IMR-90 (cell line): ENCODE measurements at regions not wholly inside any gene's neighbourhood (a gene's known extent, or its start where the extent isn't known, plus 50 kb on each side); places are given as distances from the start of the nearest gene placed in this dataset.
A peak's percentile ranks its signal among the peaks of the same experiment; 100 is the strongest.

Experiments
- ATAC-seq: fragments of 200-7000 bp; cut with Tn5 transposase; 2 replicates; pipeline ENCODE4 v1.9.1; 2020; ENCODE audit warnings: low read depth, mild to moderate bottlenecking, moderate library complexity
- BruUV-seq: library from RNA; stranded (reverse); fragments of 400-500 nt; replicated peaks from 2 replicates; lab custom pipeline; 2021; lab: Mats Ljungman, UMichigan
- CTCF ChIA-PET: fragments of 300-600 bp; formaldehyde crosslinking; extraction: SDS; loops from one replicate; lab custom pipeline; 2021; ENCODE audit warnings: antibody characterized with exemption; lab: Yijun Ruan, JAX
- POLR2A ChIA-PET: fragments of 300-600 bp; sonication (Branson Sonifier 250); formaldehyde crosslinking; loops from one replicate; lab custom pipeline; 2022; ENCODE audit warnings: antibody characterized with exemption; ENCODE audit not compliant: unreplicated experiment; lab: Charles Lee
- DNase-seq: peaks from one replicate; pipeline ENCODE4 v3.0.0; 2013
- H2AFZ ChIP-seq: replicated peaks from 2 replicates; pipeline ENCODE3; 2013; ENCODE audit warnings: low read length, mild to moderate bottlenecking; ENCODE audit not compliant: poor library complexity
- H2AK5ac ChIP-seq: 2 replicates; pipeline ENCODE4 v1.6.1; 2013; ENCODE audit warnings: low read depth, low read length, inconsistent platforms
- H2AK9ac ChIP-seq: replicated peaks from 2 replicates; pipeline ENCODE3; 2013; ENCODE audit warnings: mild to moderate bottlenecking, low read depth, low read length, moderate library complexity; ENCODE audit not compliant: poor library complexity
- H2BK120ac ChIP-seq: 2 replicates; pipeline ENCODE4 v1.6.1; 2013; ENCODE audit warnings: low read depth, low read length, inconsistent platforms
- H2BK15ac ChIP-seq: 3 replicates; pipeline ENCODE4 v1.6.1; 2013; ENCODE audit warnings: low read depth, low read length, inconsistent platforms
- H2BK20ac ChIP-seq: 2 replicates; pipeline ENCODE4 v1.6.1; 2013; ENCODE audit warnings: low read depth, mild to moderate bottlenecking, inconsistent platforms, low read length, moderate library complexity
- H2BK5ac ChIP-seq: 2 replicates; pipeline ENCODE4 v1.6.1; 2013; ENCODE audit warnings: mild to moderate bottlenecking, low read depth, low read length, inconsistent platforms; ENCODE audit not compliant: poor library complexity, severe bottlenecking
- H3K14ac ChIP-seq: replicated peaks from 2 replicates; pipeline ENCODE4 v1.6.1; 2013; ENCODE audit warnings: low read depth, low read length, inconsistent platforms
- H3K18ac ChIP-seq: 2 replicates; pipeline ENCODE4 v1.6.1; 2013; ENCODE audit warnings: low read depth, low read length, control low read depth
- H3K23ac ChIP-seq: 2 replicates; pipeline ENCODE4 v1.6.1; 2013; ENCODE audit warnings: low read depth, low read length, inconsistent platforms
- H3K27ac ChIP-seq: 2 replicates; pipeline ENCODE4 v1.5.1; 2013; ENCODE audit warnings: mild to moderate bottlenecking, control low read depth, low read length; ENCODE audit not compliant: insufficient read depth
- H3K27me3 ChIP-seq: 2 replicates; pipeline ENCODE4 v1.6.1; 2013; ENCODE audit warnings: low read length; ENCODE audit not compliant: control insufficient read depth, insufficient read depth
- H3K36me3 ChIP-seq: 2 replicates; pipeline ENCODE4 v1.6.1; 2013; ENCODE audit warnings: low read length, mixed read lengths; ENCODE audit not compliant: control insufficient read depth, insufficient read depth
- H3K4ac ChIP-seq: 2 replicates; pipeline ENCODE4 v1.6.1; 2013; ENCODE audit warnings: low read depth, low read length, inconsistent platforms
- H3K4me1 ChIP-seq: 2 replicates; pipeline ENCODE4 v1.6.1; 2013; ENCODE audit warnings: low read length, mixed read lengths; ENCODE audit not compliant: control insufficient read depth, insufficient read depth
- H3K4me2 ChIP-seq: 2 replicates; pipeline ENCODE4 v1.6.1; 2013; ENCODE audit warnings: low read depth, mild to moderate bottlenecking, control low read depth, low read length, moderate library complexity
- H3K4me3 ChIP-seq: 2 replicates; pipeline ENCODE4 v1.5.1; 2013; ENCODE audit warnings: low read depth, mild to moderate bottlenecking, control low read depth, low read length, moderate library complexity; ENCODE audit not compliant: insufficient read depth
- H3K56ac ChIP-seq: 2 replicates; pipeline ENCODE4 v1.6.1; 2013; ENCODE audit warnings: low read length, inconsistent platforms; ENCODE audit not compliant: insufficient read depth; ENCODE audit errors: extremely low read depth
- H3K79me1 ChIP-seq, 2 experiments: 2 replicates each; pipeline ENCODE4 v1.6.1; 2013; ENCODE audit warnings: low read length in 2 of 2, inconsistent platforms in 1 of 2, low read depth in 1 of 2
- H3K9ac ChIP-seq: 2 replicates; pipeline ENCODE4 v1.6.1; 2013; ENCODE audit warnings: low read depth, low read length, control low read depth
- H3K9me1 ChIP-seq: 2 replicates; pipeline ENCODE4 v1.6.1; 2013; ENCODE audit warnings: low read length, inconsistent platforms; ENCODE audit not compliant: insufficient read depth
- H3K9me3 ChIP-seq: 2 replicates; pipeline ENCODE4 v1.6.1; 2013; ENCODE audit warnings: low read length; ENCODE audit not compliant: control insufficient read depth, insufficient read depth
- H4K20me1 ChIP-seq: 2 replicates; pipeline ENCODE4 v1.6.1; 2013; ENCODE audit warnings: low read length, inconsistent platforms; ENCODE audit not compliant: insufficient read depth
- H4K5ac ChIP-seq: 2 replicates; pipeline ENCODE4 v1.6.1; 2013; ENCODE audit warnings: mild to moderate bottlenecking, low read depth, low read length, control low read depth
- H4K8ac ChIP-seq, 2 experiments: 2 replicates each; pipeline ENCODE4 v1.6.1; 2013; ENCODE audit warnings: low read depth in 2 of 2, low read length in 2 of 2, control low read depth in 1 of 2, inconsistent platforms in 1 of 2
- H4K91ac ChIP-seq: 2 replicates; pipeline ENCODE4 v1.6.1; 2013; ENCODE audit warnings: low read depth, low read length, inconsistent platforms; ENCODE audit not compliant: insufficient read depth
- BHLHE40 ChIP-seq: fragments of 150-350 bp; IDR thresholded peaks from 2 replicates; pipeline ENCODE4 v1.6.1; 2016; ENCODE audit warnings: mild to moderate bottlenecking, low read depth, low read length
- CHD1 ChIP-seq: IDR thresholded peaks from 2 replicates; pipeline ENCODE4 v1.6.1; 2012; ENCODE audit warnings: low read depth, low read length, improper control_type of control experiment
- ELK1 ChIP-seq: fragments of 150-350 bp; IDR thresholded peaks from 2 replicates; pipeline ENCODE4 v1.6.1; 2016; ENCODE audit warnings: low read depth, mild to moderate bottlenecking, low read length, moderate library complexity, borderline replicate concordance
- MAZ ChIP-seq: IDR thresholded peaks from 2 replicates; pipeline ENCODE4 v1.6.1; 2012; ENCODE audit warnings: low read depth, mild to moderate bottlenecking, low read length, improper control_type of control experiment, moderate library complexity, borderline replicate concordance
- NFE2L2 ChIP-seq: fragments of 150-350 bp; IDR thresholded peaks from 2 replicates; pipeline ENCODE4 v1.6.1; 2016; ENCODE audit warnings: low read depth, mild to moderate bottlenecking, low read length
- POLR2A ChIP-seq: IDR thresholded peaks from 2 replicates; pipeline ENCODE4 v1.6.1; 2012; ENCODE audit warnings: mild to moderate bottlenecking, low read depth, low read length
- RAD21 ChIP-seq: IDR thresholded peaks from 2 replicates; pipeline ENCODE4 v1.6.1; 2012; ENCODE audit warnings: low read length, improper control_type of control experiment
- RCOR1 ChIP-seq: IDR thresholded peaks from 2 replicates; pipeline ENCODE4 v1.6.1; 2012; ENCODE audit warnings: mild to moderate bottlenecking, low read length, improper control_type of control experiment; ENCODE audit not compliant: insufficient replicate concordance
- RFX5 ChIP-seq: IDR thresholded peaks from 2 replicates; pipeline ENCODE4 v1.8.0; 2012; ENCODE audit warnings: low read depth, mild to moderate bottlenecking, low read length, moderate library complexity
- SMC3 ChIP-seq: fragments of 150-350 bp; IDR thresholded peaks from 2 replicates; pipeline ENCODE4 v1.6.1; 2016; ENCODE audit warnings: low read depth, mild to moderate bottlenecking, antibody characterized with exemption, low read length, moderate library complexity
- WGBS, 2 experiments: methylation state at CpG; one replicate each; pipeline versions ENCODE4 v1.1.5 to v1.1.7; 2013; ENCODE audit warnings: missing lambda C conversion rate in 2 of 2; ENCODE audit not compliant: insufficient read length in 1 of 2; ENCODE audit errors: extremely low coverage in 2 of 2; 5-methylcytosine and 5-hydroxymethylcytosine counted together
- dilution Hi-C: fragments of 300-500 bp; cut with HindIII; formaldehyde crosslinking; loops from one replicate; pipeline ENCODE4 v1.14.3; 2018; ENCODE audit warnings: low sequenced_read_pairs; ENCODE audit not compliant: unreplicated experiment
- in situ Hi-C: fragments of 300-500 bp; cut with MboI; formaldehyde crosslinking; loops from 3 replicates; pipeline ENCODE4 v1.14.3; 2019; ENCODE audit warnings: low sequenced_read_pairs, inconsistent platforms, mixed read lengths
- intact Hi-C: fragments of 100-400 bp; cut with micrococcal nuclease; formaldehyde crosslinking; loops from 2 replicates; pipeline ENCODE4 v1.10.0; 2022
- TF ChIP-seq, protein P1 (sequence below): fragments of 150-350 bp; IDR thresholded peaks from 2 replicates; pipeline ENCODE4 v1.6.1; 2017; ENCODE audit warnings: mild to moderate bottlenecking, antibody characterized with exemption, low read length, low read depth

- no peak overlapping the region for H3K27ac ChIP-seq
- no peaks in the 10 kb centered on the region for H3K4me1 ChIP-seq
- no peaks in the 10 kb centered on the region for H3K27me3 ChIP-seq
- DNase-seq = peak; percentile 15
- H2BK120ac ChIP-seq = no peak overlapping the region
- no peak overlapping the region for H2BK20ac ChIP-seq
- H3K9ac ChIP-seq = no peak overlapping the region
- ChIA-PET CTCF (no interaction called here), POLR2A (no interaction called here)
- H3K14ac ChIP-seq = no peak overlapping the region
- no peak overlapping the region for H4K91ac ChIP-seq
- intact Hi-C loops = no loop called here
- no peak overlapping the region for H3K18ac ChIP-seq
- dilution Hi-C loops = no loop called here
- no CpG with 5 or more reads among the region's 1 CpG for WGBS, 2 experiments
- no peak overlapping the region for H2AK9ac ChIP-seq
- BruUV-seq = no TSS peak
- no peak overlapping the region for H4K8ac ChIP-seq
- H3K9me3 ChIP-seq = no peaks in the 10 kb centered on the region
- H2AK5ac ChIP-seq = no peak overlapping the region
- no peak overlapping the region for H3K4ac ChIP-seq
- H3K36me3 ChIP-seq = no peaks in the 10 kb centered on the region
- no peak overlapping the region for H3K4me3 ChIP-seq
- no peak overlapping the region for H2BK15ac ChIP-seq
- no peak overlapping the region for H3K23ac ChIP-seq
- H3K9me1 ChIP-seq = no peaks in the 10 kb centered on the region
- no peaks in the 10 kb centered on the region for H3K79me1 ChIP-seq
- no peak for ATAC-seq
- H3K4me2 ChIP-seq = no peak overlapping the region
- TF ChIP-seq NFE2L2 (no peak), ELK1 (no peak), RFX5 (no peak), POLR2A (no peak), MAZ (no peak), CHD1 (no peak), RCOR1 (no peak), SMC3 (no peak), RAD21 (no peak), BHLHE40 (no peak)
- TF ChIP-seq, protein P1, sequence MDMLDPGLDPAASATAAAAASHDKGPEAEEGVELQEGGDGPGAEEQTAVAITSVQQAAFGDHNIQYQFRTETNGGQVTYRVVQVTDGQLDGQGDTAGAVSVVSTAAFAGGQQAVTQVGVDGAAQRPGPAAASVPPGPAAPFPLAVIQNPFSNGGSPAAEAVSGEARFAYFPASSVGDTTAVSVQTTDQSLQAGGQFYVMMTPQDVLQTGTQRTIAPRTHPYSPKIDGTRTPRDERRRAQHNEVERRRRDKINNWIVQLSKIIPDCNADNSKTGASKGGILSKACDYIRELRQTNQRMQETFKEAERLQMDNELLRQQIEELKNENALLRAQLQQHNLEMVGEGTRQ = no peak
- H4K20me1 ChIP-seq = no peaks in the 10 kb centered on the region
- in situ Hi-C loops = no loop called here
- no peak overlapping the region for H3K56ac ChIP-seq
- H2BK5ac ChIP-seq = no peak overlapping the region
- no peak overlapping the region for H2AFZ ChIP-seq
- no peak overlapping the region for H4K5ac ChIP-seq
These were observed 181.3 kb downstream of the VEGFC start for GRCh38 chr4:176611381-176611780.
